Suprapubic skin (tissue), 3 donors: ENCODE measurements at regions not wholly inside any gene's neighbourhood (a gene's known extent, or its start where the extent isn't known, plus 50 kb on each side); places are given as distances from the start of the nearest gene placed in this dataset.

Experiments used
- POLR2A ChIP-seq, 2 donors: fragments of 450-650 bp; IDR thresholded peaks; one replicate each; pipeline ENCODE4 v1.6.1; 2017; ENCODE audit warnings: antibody characterized with exemption in 2 of 2, mild to moderate bottlenecking in 2 of 2, moderate library complexity in 2 of 2
- TF ChIP-seq, protein P1 (sequence below), 2 donors: fragments of 200-600 bp in 1 of 2; fragments of 450-650 bp in 1 of 2; sonication (generic) in 1 of 2; IDR thresholded peaks; one replicate each; pipeline ENCODE4 v1.5.1; 2016 to 2019; ENCODE audit warnings: antibody characterized with exemption in 2 of 2, mild to moderate bottlenecking in 1 of 2, moderate library complexity in 1 of 2

DNA sequence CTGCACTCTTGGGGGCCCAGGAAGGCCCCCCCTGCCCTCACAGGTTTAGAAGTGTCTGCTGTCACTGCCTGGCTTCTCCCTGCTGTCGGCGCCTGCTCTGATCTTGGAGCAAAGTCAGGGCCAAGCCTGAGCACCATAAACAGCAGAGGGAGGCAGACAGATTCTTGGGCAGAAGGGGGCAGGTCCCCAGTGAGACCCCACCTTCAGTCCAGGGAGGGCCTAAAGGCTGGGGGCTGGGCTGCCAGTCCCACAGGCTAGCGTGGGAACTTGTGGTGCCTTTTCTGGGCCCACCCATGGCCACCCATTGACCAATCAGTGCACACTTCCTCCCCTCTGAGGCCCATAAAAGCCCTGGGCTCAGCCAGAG lies 124.0 kb downstream of the OLFM1 start:
- TF ChIP-seq POLR2A (IDR thresholded peaks at IDR 0.05), result no peak
- TF ChIP-seq, protein P1, sequence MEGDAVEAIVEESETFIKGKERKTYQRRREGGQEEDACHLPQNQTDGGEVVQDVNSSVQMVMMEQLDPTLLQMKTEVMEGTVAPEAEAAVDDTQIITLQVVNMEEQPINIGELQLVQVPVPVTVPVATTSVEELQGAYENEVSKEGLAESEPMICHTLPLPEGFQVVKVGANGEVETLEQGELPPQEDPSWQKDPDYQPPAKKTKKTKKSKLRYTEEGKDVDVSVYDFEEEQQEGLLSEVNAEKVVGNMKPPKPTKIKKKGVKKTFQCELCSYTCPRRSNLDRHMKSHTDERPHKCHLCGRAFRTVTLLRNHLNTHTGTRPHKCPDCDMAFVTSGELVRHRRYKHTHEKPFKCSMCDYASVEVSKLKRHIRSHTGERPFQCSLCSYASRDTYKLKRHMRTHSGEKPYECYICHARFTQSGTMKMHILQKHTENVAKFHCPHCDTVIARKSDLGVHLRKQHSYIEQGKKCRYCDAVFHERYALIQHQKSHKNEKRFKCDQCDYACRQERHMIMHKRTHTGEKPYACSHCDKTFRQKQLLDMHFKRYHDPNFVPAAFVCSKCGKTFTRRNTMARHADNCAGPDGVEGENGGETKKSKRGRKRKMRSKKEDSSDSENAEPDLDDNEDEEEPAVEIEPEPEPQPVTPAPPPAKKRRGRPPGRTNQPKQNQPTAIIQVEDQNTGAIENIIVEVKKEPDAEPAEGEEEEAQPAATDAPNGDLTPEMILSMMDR (IDR thresholded peaks at IDR 0.05), result no peak
